PC-9 (cell line): ENCODE measurements at regions not wholly inside any gene's neighbourhood (a gene's known extent, or its start where the extent isn't known, plus 50 kb on each side); places are given as distances from the start of the nearest gene placed in this dataset.

Experiments used
- BruUV-seq: library from RNA; stranded (reverse); fragments of 400-500 nt; replicated peaks from 2 replicates; lab custom pipeline; 2021; lab: Mats Ljungman, UMichigan
- CTCF ChIA-PET: fragments of 300-600 bp; sonication (Branson Sonifier 250); formaldehyde crosslinking; loops from one replicate; lab custom pipeline; 2022; ENCODE audit warnings: antibody characterized with exemption; lab: Charles Lee
- POLR2A ChIA-PET: fragments of 300-600 bp; sonication (Branson Sonifier 250); formaldehyde crosslinking; loops from one replicate; lab custom pipeline; 2022; ENCODE audit warnings: antibody characterized with exemption; ENCODE audit not compliant: unreplicated experiment; lab: Charles Lee
- DNase-seq, 2 experiments: peaks; one replicate each; pipeline versions ENCODE4 v3.0.0 to v3.0.0-alpha.2; 2015 to 2022; ENCODE audit warnings: mixed read lengths in 1 of 2
- H2AFZ ChIP-seq: fragments of 200-600 bp; sonication (generic); 2 replicates; pipeline ENCODE4 v1.8.1; 2017; ENCODE audit warnings: antibody characterized with exemption
- H3F3A ChIP-seq: fragments of 200-600 bp; sonication (generic); 2 replicates; pipeline ENCODE4 v1.8.1; 2017; ENCODE audit warnings: antibody characterized with exemption, mild to moderate bottlenecking, low read depth; ENCODE audit not compliant: insufficient read depth
- H3K27ac ChIP-seq: fragments of 200-600 bp; sonication (generic); 2 replicates; pipeline ENCODE4 v1.6.1; 2016; ENCODE audit warnings: mixed run types
- H3K27me3 ChIP-seq: fragments of 200-600 bp; sonication (generic); 2 replicates; pipeline ENCODE4 v1.6.1; 2016; ENCODE audit warnings: low read depth, mixed run types; ENCODE audit not compliant: insufficient read depth
- H3K36me3 ChIP-seq: fragments of 200-600 bp; sonication (generic); 2 replicates; pipeline ENCODE4 v1.6.1; 2016; ENCODE audit warnings: low read depth, mixed run types
- H3K4me1 ChIP-seq: fragments of 200-600 bp; sonication (generic); replicated peaks from 2 replicates; pipeline ENCODE4 v1.6.1; 2016; ENCODE audit warnings: mixed run types; ENCODE audit not compliant: insufficient read depth
- H3K4me2 ChIP-seq: fragments of 200-600 bp; sonication (generic); 2 replicates; pipeline ENCODE4 v1.6.1; 2017; ENCODE audit warnings: mixed run types
- H3K4me3 ChIP-seq: fragments of 200-600 bp; sonication (generic); 2 replicates; pipeline ENCODE4 v1.6.1; 2016; ENCODE audit warnings: mixed run types
- H3K79me2 ChIP-seq: fragments of 200-600 bp; sonication (generic); 2 replicates; pipeline ENCODE4 v1.6.1; 2017; ENCODE audit warnings: low read depth, mixed run types
- H3K9me2 ChIP-seq: fragments of 200-600 bp; sonication (generic); 2 replicates; pipeline ENCODE4 v1.8.1; 2017; ENCODE audit warnings: mild to moderate bottlenecking; ENCODE audit not compliant: insufficient read depth
- H3K9me3 ChIP-seq: fragments of 200-600 bp; sonication (generic); 2 replicates; pipeline ENCODE4 v1.8.1; 2016; ENCODE audit warnings: low read depth; ENCODE audit not compliant: insufficient read depth
- H4K20me1 ChIP-seq: fragments of 200-600 bp; sonication (generic); 2 replicates; pipeline ENCODE4 v1.8.1; 2017; ENCODE audit not compliant: insufficient read depth
- EZH2 ChIP-seq: fragments of 200-600 bp; sonication (generic); IDR thresholded peaks from 2 replicates; pipeline ENCODE4 v1.8.0; 2017; ENCODE audit warnings: antibody characterized with exemption, low read depth
- intact Hi-C: fragments of 100-400 bp; cut with micrococcal nuclease; formaldehyde crosslinking; loops from one replicate; pipeline ENCODE4 v1.10.0; 2022; ENCODE audit not compliant: unreplicated experiment
- TF ChIP-seq, protein P1 (sequence below): fragments of 200-600 bp; sonication (generic); conservative IDR thresholded peaks from 2 replicates; pipeline ENCODE4 v1.6.1; 2017; ENCODE audit warnings: mixed run types, antibody characterized with exemption, mild to moderate bottlenecking, moderate library complexity

DNA sequence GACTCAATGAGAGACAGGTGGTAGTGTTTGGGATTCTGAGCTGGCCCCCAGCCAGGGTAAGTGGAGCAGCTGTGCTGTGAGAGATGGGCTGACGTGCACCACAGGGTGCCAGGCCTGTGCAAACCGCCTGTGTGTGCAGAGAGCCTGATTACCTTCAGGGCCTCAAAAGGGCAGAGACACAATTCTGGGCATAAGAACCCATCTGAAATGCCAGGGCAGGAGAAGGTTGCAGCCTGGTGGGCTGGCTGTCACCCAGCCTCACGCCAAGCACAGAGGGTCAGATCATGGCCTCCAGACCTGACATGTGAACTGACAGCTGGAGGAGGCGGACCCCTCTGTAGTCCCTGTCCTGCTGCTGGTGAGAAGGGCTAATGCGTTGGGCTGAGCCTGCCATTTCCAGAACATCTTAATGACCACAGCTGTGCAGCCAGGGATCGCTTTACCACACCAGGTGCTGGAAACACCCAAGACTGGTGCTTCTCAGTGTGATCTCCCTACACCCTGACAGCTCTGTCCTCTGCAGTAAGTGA, 100.9 kb downstream of the ARL4C start:
- no peaks in the 10 kb centered on the region for H3K4me1 ChIP-seq
- H3K27me3 ChIP-seq = no peaks in the 10 kb centered on the region
- no peaks in the 10 kb centered on the region for H3K79me2 ChIP-seq
- H2AFZ ChIP-seq = no peak overlapping the region
- TF ChIP-seq, protein P1, sequence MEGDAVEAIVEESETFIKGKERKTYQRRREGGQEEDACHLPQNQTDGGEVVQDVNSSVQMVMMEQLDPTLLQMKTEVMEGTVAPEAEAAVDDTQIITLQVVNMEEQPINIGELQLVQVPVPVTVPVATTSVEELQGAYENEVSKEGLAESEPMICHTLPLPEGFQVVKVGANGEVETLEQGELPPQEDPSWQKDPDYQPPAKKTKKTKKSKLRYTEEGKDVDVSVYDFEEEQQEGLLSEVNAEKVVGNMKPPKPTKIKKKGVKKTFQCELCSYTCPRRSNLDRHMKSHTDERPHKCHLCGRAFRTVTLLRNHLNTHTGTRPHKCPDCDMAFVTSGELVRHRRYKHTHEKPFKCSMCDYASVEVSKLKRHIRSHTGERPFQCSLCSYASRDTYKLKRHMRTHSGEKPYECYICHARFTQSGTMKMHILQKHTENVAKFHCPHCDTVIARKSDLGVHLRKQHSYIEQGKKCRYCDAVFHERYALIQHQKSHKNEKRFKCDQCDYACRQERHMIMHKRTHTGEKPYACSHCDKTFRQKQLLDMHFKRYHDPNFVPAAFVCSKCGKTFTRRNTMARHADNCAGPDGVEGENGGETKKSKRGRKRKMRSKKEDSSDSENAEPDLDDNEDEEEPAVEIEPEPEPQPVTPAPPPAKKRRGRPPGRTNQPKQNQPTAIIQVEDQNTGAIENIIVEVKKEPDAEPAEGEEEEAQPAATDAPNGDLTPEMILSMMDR = no peak
- no peak for TF ChIP-seq EZH2
- POLR2A ChIA-PET = no interaction called here
- no peaks in the 10 kb centered on the region for H3K36me3 ChIP-seq
- H4K20me1 ChIP-seq = no peaks in the 10 kb centered on the region
- H3K4me3 ChIP-seq = no peak overlapping the region
- no TSS peak for BruUV-seq
- CTCF ChIA-PET = no interaction called here
- H3K9me2 ChIP-seq = no peaks in the 10 kb centered on the region
- H3K4me2 ChIP-seq = no peak overlapping the region
- H3K9me3 ChIP-seq = no peaks in the 10 kb centered on the region
- no peaks in the 10 kb centered on the region for H3F3A ChIP-seq
- intact Hi-C loops = no loop called here
- no peak for DNase-seq
- no peak overlapping the region for H3K27ac ChIP-seq

DNA sequence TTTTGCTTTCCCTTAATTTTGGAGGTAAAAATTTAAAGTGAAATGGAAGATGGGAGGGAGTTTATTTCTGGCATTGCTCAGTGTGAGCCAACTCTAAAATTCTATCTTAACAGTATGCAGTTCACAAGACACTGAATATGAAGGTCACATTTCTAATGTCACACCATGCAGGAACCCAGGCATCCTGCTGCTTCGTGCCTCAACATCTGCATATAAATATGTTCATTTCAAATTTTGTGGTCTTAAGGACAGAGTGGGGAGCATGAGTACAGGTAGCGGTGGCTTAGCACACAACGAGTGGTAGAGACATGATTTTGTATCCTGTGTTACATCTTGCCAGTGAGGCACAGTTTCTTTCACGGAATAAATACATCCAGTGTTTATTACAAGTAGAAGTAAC, 102.4 kb downstream of the ARL4C start:
- BruUV-seq = no TSS peak

DNA sequence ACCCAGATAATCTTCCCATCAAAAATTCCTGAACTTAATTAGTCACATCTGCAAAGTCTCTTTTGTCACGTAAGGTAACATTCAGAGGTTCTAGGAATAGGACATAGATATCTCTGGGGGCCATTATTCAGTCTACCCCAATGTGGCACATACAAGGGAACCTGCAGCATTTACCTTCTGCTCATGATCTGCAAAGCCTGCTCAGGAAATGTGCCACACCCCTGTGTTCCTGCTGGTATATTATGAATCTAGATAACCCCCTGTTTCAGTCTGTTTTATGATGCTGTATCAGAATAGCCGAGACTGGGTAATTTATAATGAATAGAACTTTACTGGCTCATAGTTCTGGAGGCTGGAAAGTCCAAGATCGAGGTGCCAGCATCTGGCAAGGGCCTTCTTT, 103.5 kb downstream of the ARL4C start:
- TF ChIP-seq, protein P1 = no peak
- no peak for TF ChIP-seq EZH2
- Histone ChIP-seq H3K79me2 (no peaks in the 10 kb centered on the region), H4K20me1 (no peaks in the 10 kb centered on the region), H3K4me2 (no peak overlapping the region), H3K4me3 (no peak overlapping the region), H3K36me3 (no peaks in the 10 kb centered on the region), H3K4me1 (no peaks in the 10 kb centered on the region), H3K27me3 (no peaks in the 10 kb centered on the region), H2AFZ (no peak overlapping the region), H3F3A (no peaks in the 10 kb centered on the region), H3K9me3 (no peaks in the 10 kb centered on the region), H3K27ac (no peak overlapping the region), H3K9me2 (no peaks in the 10 kb centered on the region)
- intact Hi-C loops = no loop called here
- ChIA-PET CTCF (no interaction called here), POLR2A (no interaction called here)
- BruUV-seq = no TSS peak
- DNase-seq = no peak

More for the DNA sequence above, 102.4 kb downstream of the ARL4C start:
- H4K20me1 ChIP-seq = no peaks in the 10 kb centered on the region
- H3F3A ChIP-seq = no peaks in the 10 kb centered on the region
- TF ChIP-seq, protein P1 = no peak
- no peak for TF ChIP-seq EZH2
- no peaks in the 10 kb centered on the region for H3K27me3 ChIP-seq
- H3K4me2 ChIP-seq = no peak overlapping the region
- ChIA-PET POLR2A (no interaction called here), CTCF (no interaction called here)
- H3K9me3 ChIP-seq = no peaks in the 10 kb centered on the region
- no peak for DNase-seq
- no peak overlapping the region for H3K4me3 ChIP-seq
- H3K27ac ChIP-seq = no peak overlapping the region
- no peaks in the 10 kb centered on the region for H3K36me3 ChIP-seq
- intact Hi-C loops = no loop called here
- H3K9me2 ChIP-seq = no peaks in the 10 kb centered on the region
- no peak overlapping the region for H2AFZ ChIP-seq
- no peaks in the 10 kb centered on the region for H3K4me1 ChIP-seq
- no peaks in the 10 kb centered on the region for H3K79me2 ChIP-seq
